ENCODE measurements at regions not wholly inside any gene's neighbourhood (a gene's known extent, or its start where the extent isn't known, plus 50 kb on each side); places are given as distances from the start of the nearest gene placed in this dataset.

GRCh38 chr10:93198401-93199131 is 124.9 kb downstream of the CYP26A1 start:
- no peaks in the 10 kb centered on the region for H3K27me3 ChIP-seq
- H3K27ac ChIP-seq, result peak overlapping the region; percentile 78
- H3K4me3 ChIP-seq, result no peak overlapping the region
- peak; percentile 22 to 76 for DNase-seq (ENCODE audit: low read depth in 1 of 2, low spot score in 1 of 2)
- H3K9me3 ChIP-seq (ENCODE audit: low read depth), result no peaks in the 10 kb centered on the region
- no peaks in the 10 kb centered on the region for H3K36me3 ChIP-seq
- peaks cover 17% of the 10 kb centered on the region for H3K4me1 ChIP-seq (ENCODE audit: low read depth)
- TF ChIP-seq, protein P1, sequence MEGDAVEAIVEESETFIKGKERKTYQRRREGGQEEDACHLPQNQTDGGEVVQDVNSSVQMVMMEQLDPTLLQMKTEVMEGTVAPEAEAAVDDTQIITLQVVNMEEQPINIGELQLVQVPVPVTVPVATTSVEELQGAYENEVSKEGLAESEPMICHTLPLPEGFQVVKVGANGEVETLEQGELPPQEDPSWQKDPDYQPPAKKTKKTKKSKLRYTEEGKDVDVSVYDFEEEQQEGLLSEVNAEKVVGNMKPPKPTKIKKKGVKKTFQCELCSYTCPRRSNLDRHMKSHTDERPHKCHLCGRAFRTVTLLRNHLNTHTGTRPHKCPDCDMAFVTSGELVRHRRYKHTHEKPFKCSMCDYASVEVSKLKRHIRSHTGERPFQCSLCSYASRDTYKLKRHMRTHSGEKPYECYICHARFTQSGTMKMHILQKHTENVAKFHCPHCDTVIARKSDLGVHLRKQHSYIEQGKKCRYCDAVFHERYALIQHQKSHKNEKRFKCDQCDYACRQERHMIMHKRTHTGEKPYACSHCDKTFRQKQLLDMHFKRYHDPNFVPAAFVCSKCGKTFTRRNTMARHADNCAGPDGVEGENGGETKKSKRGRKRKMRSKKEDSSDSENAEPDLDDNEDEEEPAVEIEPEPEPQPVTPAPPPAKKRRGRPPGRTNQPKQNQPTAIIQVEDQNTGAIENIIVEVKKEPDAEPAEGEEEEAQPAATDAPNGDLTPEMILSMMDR (IDR thresholded peaks at IDR 0.05; ENCODE audit: low read depth, low read length), result no peak

GRCh38 chr10:93199191-93199751 is 125.6 kb downstream of the CYP26A1 start:
- TF ChIP-seq, protein P1 (IDR thresholded peaks at IDR 0.05; ENCODE audit: low read depth, low read length), result no peak
- peak overlapping the region; percentile 78 for H3K27ac ChIP-seq
- DNase-seq (ENCODE audit: low read depth in 1 of 2, low spot score in 1 of 2), result peak; percentile 58 to 80

DNA sequence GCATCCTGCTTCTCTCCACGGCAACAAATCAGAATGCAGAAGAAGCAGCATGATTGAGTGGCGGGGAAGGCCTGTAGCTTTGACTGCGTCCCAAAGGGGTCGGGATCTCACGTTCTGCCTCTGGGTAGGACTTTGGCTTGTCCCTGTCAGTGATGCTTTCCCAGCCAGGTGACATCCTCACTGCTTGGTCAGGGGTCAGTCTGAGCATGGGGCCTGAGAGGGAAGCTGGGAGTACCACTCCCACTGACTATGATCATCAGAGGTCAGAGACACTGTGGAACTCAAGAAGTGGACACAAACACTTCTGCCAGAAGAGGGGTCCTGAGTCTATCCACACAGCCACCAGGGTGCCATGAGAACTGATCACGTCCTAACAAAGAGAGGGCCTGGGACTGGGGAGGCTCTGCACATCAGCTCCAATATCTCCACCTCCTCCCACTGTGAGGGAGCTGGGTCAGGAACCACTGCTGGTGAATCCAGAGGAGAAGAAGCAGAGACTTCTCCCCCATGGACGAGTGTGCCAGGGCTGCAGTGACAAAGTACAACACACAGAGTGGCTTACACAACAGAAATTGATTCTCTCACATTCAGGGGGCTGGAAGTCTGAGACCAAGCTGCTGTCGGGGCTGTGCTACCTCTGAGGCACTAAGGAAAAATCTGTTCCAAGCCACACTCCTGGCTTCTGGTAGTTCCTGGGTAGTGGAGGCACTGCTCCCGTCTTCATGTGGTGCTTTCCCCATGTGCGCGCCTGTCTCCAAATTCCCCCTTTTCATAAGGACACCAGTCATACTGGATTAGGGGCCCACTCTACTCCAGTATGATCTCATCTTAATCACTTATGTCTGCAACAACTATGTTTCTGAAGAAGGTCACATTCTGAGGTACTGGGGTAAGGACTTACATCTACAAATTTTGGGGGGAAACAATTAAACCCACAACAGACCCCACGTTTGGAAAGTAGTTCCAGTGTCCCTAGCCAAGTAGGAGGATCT is 131.1 kb downstream of the CYP26A1 start:
- peaks cover 2% of the 10 kb centered on the region for H3K4me1 ChIP-seq (ENCODE audit: low read depth)
- no peaks in the 10 kb centered on the region for H3K9me3 ChIP-seq (ENCODE audit: low read depth)
- DNase-seq (ENCODE audit: low read depth in 1 of 2, low spot score in 1 of 2), result no peak
- no peak overlapping the region for H3K4me3 ChIP-seq
- no peaks in the 10 kb centered on the region for H3K27me3 ChIP-seq
- TF ChIP-seq, protein P1 (IDR thresholded peaks at IDR 0.05; ENCODE audit: low read depth, low read length), result no peak
- H3K36me3 ChIP-seq, result no peaks in the 10 kb centered on the region
- no peak overlapping the region for H3K27ac ChIP-seq

More at GRCh38 chr10:93199191-93199751, 125.6 kb downstream of the CYP26A1 start:
- Histone ChIP-seq H3K4me3 (no peak overlapping the region), H3K27me3 (no peaks in the 10 kb centered on the region), H3K9me3 (ENCODE audit: low read depth) (no peaks in the 10 kb centered on the region), H3K36me3 (no peaks in the 10 kb centered on the region), H3K4me1 (ENCODE audit: low read depth) (peaks cover 17% of the 10 kb centered on the region)

GRCh38 chr10:93206652-93207051 is 133.0 kb downstream of the CYP26A1 start:
- no peaks in the 10 kb centered on the region for H3K4me1 ChIP-seq (ENCODE audit: low read depth)
- no peak overlapping the region for H3K27ac ChIP-seq
- H3K27me3 ChIP-seq, result no peaks in the 10 kb centered on the region
- no peaks in the 10 kb centered on the region for H3K9me3 ChIP-seq (ENCODE audit: low read depth)
- H3K36me3 ChIP-seq, result no peaks in the 10 kb centered on the region
- DNase-seq (ENCODE audit: low read depth in 1 of 2, low spot score in 1 of 2), result peak; percentile 9 to 44
- TF ChIP-seq, protein P1 (IDR thresholded peaks at IDR 0.05; ENCODE audit: low read depth, low read length), result no peak
- H3K4me3 ChIP-seq, result no peak overlapping the region

- peak in 1 of 2 donors; percentile 21 for DNase-seq (ENCODE audit: low read depth in 1 of 2, low spot score in 1 of 2)
Observed at GRCh38 chr10:93208717-93209464, 135.2 kb downstream of the CYP26A1 start.

More at GRCh38 chr10:93208717-93209464, 135.2 kb downstream of the CYP26A1 start:
- H3K4me3 ChIP-seq, result no peak overlapping the region
- no peaks in the 10 kb centered on the region for H3K36me3 ChIP-seq
- no peaks in the 10 kb centered on the region for H3K4me1 ChIP-seq (ENCODE audit: low read depth)
- no peak overlapping the region for H3K27ac ChIP-seq
- TF ChIP-seq, protein P1 (IDR thresholded peaks at IDR 0.05; ENCODE audit: low read depth, low read length), result no peak
- no peaks in the 10 kb centered on the region for H3K9me3 ChIP-seq (ENCODE audit: low read depth)
- H3K27me3 ChIP-seq, result no peaks in the 10 kb centered on the region

Measured in cardiac muscle cell (in vitro differentiated cells and primary cell).